Parathyroid adenoma (tissue), 2 donors: ENCODE measurements at regions not wholly inside any gene's neighbourhood (a gene's known extent, or its start where the extent isn't known, plus 50 kb on each side); places are given as distances from the start of the nearest gene placed in this dataset.
"Not testable (repeated sequence)": the region's sequence is repeated elsewhere in the genome, so short reads cannot be mapped to it uniquely, and the experiment has no call there.

ENCODE experiments used
- H2AFZ ChIP-seq: fragments of 300-600 bp; sonication (generic); one replicate; pipeline ENCODE4 v1.7.0; 2017; ENCODE audit warnings: antibody characterized with exemption, mild to moderate bottlenecking
- H3K27ac ChIP-seq: fragments of 300-600 bp; sonication (generic); one replicate; pipeline ENCODE4 v1.7.0; 2017
- H3K27me3 ChIP-seq: fragments of 300-600 bp; sonication (generic); one replicate; pipeline ENCODE4 v1.7.0; 2017; ENCODE audit warnings: low read length; ENCODE audit not compliant: control insufficient read depth, insufficient read depth
- H3K36me3 ChIP-seq: fragments of 300-600 bp; sonication (generic); one replicate; pipeline ENCODE4 v1.7.0; 2017; ENCODE audit warnings: low read length; ENCODE audit not compliant: control insufficient read depth, insufficient read depth
- H3K4me1 ChIP-seq: fragments of 300-600 bp; sonication (generic); one replicate; pipeline ENCODE4 v1.7.0; 2017; ENCODE audit warnings: control low read depth
- H3K4me2 ChIP-seq: fragments of 300-600 bp; sonication (generic); one replicate; pipeline ENCODE4 v1.7.0; 2017; ENCODE audit warnings: low read length
- H3K4me3 ChIP-seq: fragments of 300-600 bp; sonication (generic); one replicate; pipeline ENCODE4 v1.7.0; 2017; ENCODE audit warnings: low read depth, low read length
- H3K79me2 ChIP-seq: fragments of 300-600 bp; sonication (generic); one replicate; pipeline ENCODE4 v1.7.0; 2017; ENCODE audit warnings: control low read depth
- H3K9ac ChIP-seq: fragments of 300-600 bp; sonication (generic); one replicate; pipeline ENCODE4 v1.7.0; 2017; ENCODE audit warnings: mild to moderate bottlenecking
- H3K9me3 ChIP-seq: fragments of 300-600 bp; sonication (generic); one replicate; pipeline ENCODE4 v1.7.0; 2017; ENCODE audit warnings: low read length; ENCODE audit not compliant: control insufficient read depth
- donor health status: primary hyperparathyroidism.

- not testable (repeated sequence) for H3K9ac ChIP-seq
Observed at GRCh38 chr9:40097992-40098391, 742.5 kb downstream of the SPATA31A1 start.

GRCh38 chr9:40106003-40106782, 750.7 kb downstream of the SPATA31A1 start:
- not testable (repeated sequence) for H3K36me3 ChIP-seq, H3K4me2 ChIP-seq, H3K4me1 ChIP-seq, H3K9me3 ChIP-seq, H3K27me3 ChIP-seq, H3K9ac ChIP-seq, H3K79me2 ChIP-seq
- H2AFZ ChIP-seq: peak overlapping the region; percentile 56
- peak overlapping the region; percentile 44 for H3K27ac ChIP-seq
- peak overlapping the region; percentile 34 for H3K4me3 ChIP-seq

More at GRCh38 chr9:40097992-40098391, 742.5 kb downstream of the SPATA31A1 start:
- not testable (repeated sequence) for H3K27me3 ChIP-seq, H3K79me2 ChIP-seq, H3K27ac ChIP-seq, H2AFZ ChIP-seq, H3K4me3 ChIP-seq, H3K36me3 ChIP-seq, H3K9me3 ChIP-seq, H3K4me1 ChIP-seq, H3K4me2 ChIP-seq

GRCh38 chr9:40106783-40107248, 751.3 kb downstream of the SPATA31A1 start:
- H3K4me2 ChIP-seq, H3K27ac ChIP-seq, H3K9me3 ChIP-seq, H3K36me3 ChIP-seq, H2AFZ ChIP-seq, H3K4me3 ChIP-seq, H3K4me1 ChIP-seq, H3K79me2 ChIP-seq, H3K9ac ChIP-seq, H3K27me3 ChIP-seq: not testable (repeated sequence)

GRCh38 chr9:40107251-40107650, 751.8 kb downstream of the SPATA31A1 start:
- not testable (repeated sequence) for H2AFZ ChIP-seq, H3K4me1 ChIP-seq, H3K79me2 ChIP-seq, H3K27ac ChIP-seq, H3K9ac ChIP-seq, H3K4me2 ChIP-seq, H3K9me3 ChIP-seq, H3K36me3 ChIP-seq, H3K4me3 ChIP-seq, H3K27me3 ChIP-seq

GRCh38 chr9:40108465-40108864, 753.0 kb downstream of the SPATA31A1 start:
- not testable (repeated sequence) for H3K9me3 ChIP-seq, H3K27me3 ChIP-seq, H3K4me2 ChIP-seq, H3K4me1 ChIP-seq, H2AFZ ChIP-seq, H3K9ac ChIP-seq, H3K79me2 ChIP-seq, H3K4me3 ChIP-seq, H3K36me3 ChIP-seq, H3K27ac ChIP-seq

GRCh38 chr9:40110751-40111150, 755.3 kb downstream of the SPATA31A1 start:
- H3K4me2 ChIP-seq, H3K9me3 ChIP-seq, H2AFZ ChIP-seq, H3K4me3 ChIP-seq, H3K4me1 ChIP-seq, H3K36me3 ChIP-seq, H3K27me3 ChIP-seq, H3K79me2 ChIP-seq, H3K27ac ChIP-seq, H3K9ac ChIP-seq: not testable (repeated sequence)

GRCh38 chr9:40111571-40111970, 756.1 kb downstream of the SPATA31A1 start:
- H2AFZ ChIP-seq: not testable (repeated sequence)

GRCh38 chr9:40130598-40130997, 775.1 kb downstream of the SPATA31A1 start:
- H3K4me3 ChIP-seq, H3K36me3 ChIP-seq, H3K9ac ChIP-seq, H3K27ac ChIP-seq, H3K79me2 ChIP-seq, H2AFZ ChIP-seq, H3K27me3 ChIP-seq, H3K4me2 ChIP-seq, H3K9me3 ChIP-seq, H3K4me1 ChIP-seq: not testable (repeated sequence)

More at GRCh38 chr9:40111571-40111970, 756.1 kb downstream of the SPATA31A1 start:
- not testable (repeated sequence) for H3K9me3 ChIP-seq, H3K27me3 ChIP-seq, H3K79me2 ChIP-seq, H3K4me2 ChIP-seq, H3K4me1 ChIP-seq, H3K4me3 ChIP-seq, H3K36me3 ChIP-seq, H3K9ac ChIP-seq, H3K27ac ChIP-seq

- not testable (repeated sequence) for H2AFZ ChIP-seq, H3K27ac ChIP-seq, H3K36me3 ChIP-seq, H3K4me3 ChIP-seq, H3K27me3 ChIP-seq, H3K9me3 ChIP-seq, H3K4me2 ChIP-seq, H3K79me2 ChIP-seq, H3K4me1 ChIP-seq, H3K9ac ChIP-seq
Observed at GRCh38 chr9:40169204-40169603, 813.7 kb downstream of the SPATA31A1 start.

GRCh38 chr9:40173316-40173715, 817.8 kb downstream of the SPATA31A1 start:
- H3K4me1 ChIP-seq, H2AFZ ChIP-seq, H3K27ac ChIP-seq: not testable (repeated sequence)

GRCh38 chr9:40174035-40174434, 818.6 kb downstream of the SPATA31A1 start:
- H3K9me3 ChIP-seq, H3K4me3 ChIP-seq, H3K27me3 ChIP-seq, H3K9ac ChIP-seq, H3K4me2 ChIP-seq, H3K4me1 ChIP-seq, H3K79me2 ChIP-seq, H3K36me3 ChIP-seq, H2AFZ ChIP-seq, H3K27ac ChIP-seq: not testable (repeated sequence)

More at GRCh38 chr9:40173316-40173715, 817.8 kb downstream of the SPATA31A1 start:
- not testable (repeated sequence) for H3K9me3 ChIP-seq, H3K79me2 ChIP-seq, H3K9ac ChIP-seq, H3K36me3 ChIP-seq, H3K27me3 ChIP-seq, H3K4me2 ChIP-seq, H3K4me3 ChIP-seq
